AG09309 (cell line): ENCODE measurements at regions not wholly inside any gene's neighbourhood (a gene's known extent, or its start where the extent isn't known, plus 50 kb on each side); places are given as distances from the start of the nearest gene placed in this dataset.
"Not testable (repeated sequence)": the region's sequence is repeated elsewhere in the genome, so short reads cannot be mapped to it uniquely, and the experiment has no call there.

Experiments
- DNase-seq: peaks from one replicate; pipeline ENCODE4 v3.0.0-alpha.2; 2010; ENCODE audit warnings: low read depth
- H3K4me3 ChIP-seq: 2 replicates; pipeline ENCODE4 v1.5.1; 2011; ENCODE audit warnings: mild to moderate bottlenecking, low read depth, low read length, moderate library complexity; ENCODE audit not compliant: control insufficient read depth
- TF ChIP-seq, protein P1 (sequence below): IDR thresholded peaks from 2 replicates; pipeline ENCODE4 v1.5.1; 2011; ENCODE audit warnings: mild to moderate bottlenecking, low read depth, low read length, inconsistent platforms; ENCODE audit not compliant: insufficient read depth, control insufficient read depth; ENCODE audit errors: missing control alignments

GRCh38 chr9:81071108-81071507, 618.2 kb downstream of the TLE1 start:
- DNase-seq = no peak
- TF ChIP-seq, protein P1, sequence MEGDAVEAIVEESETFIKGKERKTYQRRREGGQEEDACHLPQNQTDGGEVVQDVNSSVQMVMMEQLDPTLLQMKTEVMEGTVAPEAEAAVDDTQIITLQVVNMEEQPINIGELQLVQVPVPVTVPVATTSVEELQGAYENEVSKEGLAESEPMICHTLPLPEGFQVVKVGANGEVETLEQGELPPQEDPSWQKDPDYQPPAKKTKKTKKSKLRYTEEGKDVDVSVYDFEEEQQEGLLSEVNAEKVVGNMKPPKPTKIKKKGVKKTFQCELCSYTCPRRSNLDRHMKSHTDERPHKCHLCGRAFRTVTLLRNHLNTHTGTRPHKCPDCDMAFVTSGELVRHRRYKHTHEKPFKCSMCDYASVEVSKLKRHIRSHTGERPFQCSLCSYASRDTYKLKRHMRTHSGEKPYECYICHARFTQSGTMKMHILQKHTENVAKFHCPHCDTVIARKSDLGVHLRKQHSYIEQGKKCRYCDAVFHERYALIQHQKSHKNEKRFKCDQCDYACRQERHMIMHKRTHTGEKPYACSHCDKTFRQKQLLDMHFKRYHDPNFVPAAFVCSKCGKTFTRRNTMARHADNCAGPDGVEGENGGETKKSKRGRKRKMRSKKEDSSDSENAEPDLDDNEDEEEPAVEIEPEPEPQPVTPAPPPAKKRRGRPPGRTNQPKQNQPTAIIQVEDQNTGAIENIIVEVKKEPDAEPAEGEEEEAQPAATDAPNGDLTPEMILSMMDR = no peak
- H3K4me3 ChIP-seq = no peak overlapping the region

DNA sequence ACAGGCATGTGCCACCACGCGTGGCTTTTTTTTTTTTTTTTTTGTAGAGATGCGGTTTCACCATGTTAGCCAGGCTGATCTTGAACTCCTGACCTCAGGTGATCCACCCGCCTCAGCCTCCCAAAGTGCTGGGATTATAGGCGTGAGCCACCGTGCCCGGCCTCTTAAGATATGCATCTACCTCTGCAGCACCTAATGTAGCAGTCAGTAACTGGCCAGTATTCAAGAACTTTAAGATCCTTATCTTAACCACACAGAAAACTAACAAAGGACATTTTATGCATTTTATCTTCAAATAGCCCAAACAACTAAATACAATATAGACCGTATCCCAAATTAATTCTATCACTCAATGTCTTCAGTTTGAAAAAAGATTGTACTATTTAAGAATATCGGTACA, 618.7 kb downstream of the TLE1 start:
- no peak for DNase-seq
- H3K4me3 ChIP-seq = no peak overlapping the region
- TF ChIP-seq, protein P1 = no peak

DNA sequence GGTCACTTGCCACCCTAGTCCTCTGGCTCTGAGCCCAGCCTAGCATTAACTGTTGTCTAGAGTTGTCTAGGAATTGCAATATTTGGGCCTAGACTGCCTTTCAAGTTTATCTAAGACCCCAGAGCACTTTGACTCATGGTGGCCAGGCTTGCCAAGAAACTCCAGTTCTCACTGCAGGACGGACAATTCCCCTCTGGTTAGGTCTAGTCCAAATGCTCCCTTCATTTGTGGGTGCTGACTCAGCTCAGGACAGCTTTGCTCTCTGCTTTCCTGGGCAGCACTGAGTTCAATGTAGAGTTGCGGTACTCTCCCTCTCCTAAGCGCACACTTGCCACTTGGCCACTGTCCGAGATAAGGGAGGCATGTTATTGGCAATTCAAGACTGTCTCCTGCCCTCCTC, 619.4 kb downstream of the TLE1 start:
- TF ChIP-seq, protein P1 = no peak
- no peak for DNase-seq
- H3K4me3 ChIP-seq = no peak overlapping the region

GRCh38 chr9:81069038-81069795, 620.1 kb downstream of the TLE1 start:
- no peak for DNase-seq
- H3K4me3 ChIP-seq = no peak overlapping the region
- TF ChIP-seq, protein P1 = no peak

- DNase-seq = not testable (repeated sequence)
Measured at GRCh38 chr9:81062995-81063394, 626.4 kb downstream of the TLE1 start.

DNA sequence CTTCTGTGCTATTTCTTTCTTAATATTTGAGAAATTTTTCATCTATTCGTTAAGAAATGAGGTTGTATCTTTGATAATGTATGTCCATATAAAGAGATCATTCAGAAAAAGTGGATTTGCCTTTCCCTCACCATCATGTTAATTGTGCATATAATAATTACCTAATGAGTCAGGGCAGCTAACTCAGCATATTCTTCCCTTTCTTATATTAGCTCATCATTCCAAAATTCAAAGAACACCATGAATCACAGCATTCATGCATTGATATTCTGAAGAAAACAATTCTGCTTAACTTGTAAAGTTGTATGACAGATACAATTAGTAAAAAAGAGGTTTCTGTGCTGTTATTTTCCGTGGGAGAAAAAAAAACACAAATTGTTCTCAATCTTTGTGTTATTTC, 630.6 kb downstream of the TLE1 start:
- TF ChIP-seq, protein P1 = no peak
- no peak for DNase-seq

More at GRCh38 chr9:81062995-81063394, 626.4 kb downstream of the TLE1 start:
- H3K4me3 ChIP-seq = not testable (repeated sequence)

GRCh38 chr9:81053298-81054025, 635.9 kb downstream of the TLE1 start:
- H3K4me3 ChIP-seq = no peak overlapping the region
- no peak for DNase-seq
- TF ChIP-seq, protein P1 = no peak

More for the DNA sequence above, 630.6 kb downstream of the TLE1 start:
- H3K4me3 ChIP-seq = no peak overlapping the region
